ENCODE measurements at regions not wholly inside any gene's neighbourhood (a gene's known extent, or its start where the extent isn't known, plus 50 kb on each side); places are given as distances from the start of the nearest gene placed in this dataset.

DNA sequence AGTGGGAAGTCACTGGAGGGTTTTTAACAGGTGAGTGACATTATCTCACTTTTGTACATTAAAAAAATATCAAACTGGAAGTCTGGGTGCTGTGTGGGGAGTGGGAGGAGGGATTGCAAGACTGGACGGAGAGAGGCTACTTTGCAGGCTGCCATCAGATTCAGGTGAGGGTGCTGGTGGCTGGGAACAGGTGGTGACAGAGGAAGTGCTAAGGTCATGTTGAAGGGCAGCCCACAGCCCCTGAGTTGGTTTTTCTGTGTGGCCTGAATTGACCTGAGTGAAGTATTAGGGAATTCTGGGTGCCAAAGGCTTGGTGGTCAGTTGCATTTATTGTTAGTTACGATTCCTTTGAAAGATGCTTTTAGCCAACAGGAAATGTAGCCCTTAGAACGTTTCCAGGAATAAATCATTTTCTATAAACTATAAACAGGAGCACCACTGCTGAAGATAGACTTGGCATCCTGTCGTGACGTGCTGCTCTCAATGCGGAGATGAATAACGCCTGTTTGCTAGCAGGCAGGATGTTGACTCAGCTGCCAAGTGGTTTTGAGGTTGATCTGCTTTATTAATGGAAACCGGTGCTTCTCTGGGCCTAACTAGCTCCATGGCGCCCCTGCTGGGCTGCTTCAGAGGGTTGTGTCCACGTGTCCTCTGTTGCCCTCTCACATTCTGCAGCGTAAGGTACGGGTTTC, 707.5 kb upstream of the TMEM132C start:
- ATAC-seq (ENCODE audit: low read depth in 2 of 2) (peak in 1 of 2 donors; percentile 44), DNase-seq (peak in 2 of 3 donors; percentile 46 to 63)
- Mint-ChIP-seq H3K9me3 (peaks cover 2 to 6% (median 3%) of the 10 kb centered on the region in 7 donors), H3K27me3 (no peaks in the 10 kb centered on the region), H3K4me1 (peaks cover 0 to 8% (median 3%) of the 10 kb centered on the region in 4 donors), H3K4me3 (no peak overlapping the region), H3K27ac (peak overlapping the region in 1 of 3 donors; percentile 32), H3K36me3 (no peaks in the 10 kb centered on the region)
- H3K9me3 ChIP-seq (ENCODE audit: control insufficient read depth in 2 of 2, low read length in 2 of 2): no peaks in the 10 kb centered on the region
- no peaks in the 10 kb centered on the region for H3K36me3 ChIP-seq (ENCODE audit: control insufficient read depth, insufficient read depth, low read length)
- no peak overlapping the region for H3K4me3 ChIP-seq (ENCODE audit: low read depth, low read length)
- H3K27ac ChIP-seq (ENCODE audit: insufficient read depth, low read length, poor library complexity, severe bottlenecking): no peak overlapping the region
- no peaks in the 10 kb centered on the region for H3K27me3 ChIP-seq (ENCODE audit: control insufficient read depth, insufficient read depth, low read length)
- H3K4me1 ChIP-seq (ENCODE audit: control insufficient read depth, insufficient read depth, low read length, poor library complexity, severe bottlenecking): no peaks in the 10 kb centered on the region

DNA sequence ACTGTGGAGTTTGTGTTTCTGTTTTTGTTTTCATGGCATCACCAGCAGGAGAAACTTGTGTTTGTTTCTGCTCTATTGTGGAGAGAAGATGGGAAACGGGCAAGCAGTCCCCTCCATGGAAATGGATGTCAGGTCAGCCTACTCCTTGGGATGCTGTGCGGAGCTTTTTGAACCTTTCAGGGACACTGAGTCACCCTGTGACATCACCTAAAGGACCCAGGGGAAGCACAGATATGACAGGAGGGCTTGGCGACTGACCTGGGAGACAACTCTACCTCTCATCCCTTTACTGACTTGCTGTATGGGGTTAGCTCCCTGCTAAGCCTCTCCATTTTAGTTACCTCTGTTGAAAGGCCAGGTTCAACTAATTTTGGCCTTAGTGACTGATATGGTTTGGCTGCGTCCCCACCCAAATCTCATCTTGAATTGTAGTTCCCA, 706.9 kb upstream of the TMEM132C start:
- no peak for ATAC-seq (ENCODE audit: low read depth in 2 of 2)
- no peak overlapping the region for H3K4me3 Mint-ChIP-seq
- H3K27ac Mint-ChIP-seq: no peak overlapping the region
- H3K27me3 Mint-ChIP-seq: no peaks in the 10 kb centered on the region
- H3K9me3 ChIP-seq (ENCODE audit: control insufficient read depth in 2 of 2, low read length in 2 of 2): peaks cover 0 to 4% of the 10 kb centered on the region in 2 experiments
- no peak for DNase-seq
- no peaks in the 10 kb centered on the region for H3K27me3 ChIP-seq (ENCODE audit: control insufficient read depth, insufficient read depth, low read length)
- H3K36me3 Mint-ChIP-seq: no peaks in the 10 kb centered on the region
- H3K36me3 ChIP-seq (ENCODE audit: control insufficient read depth, insufficient read depth, low read length): no peaks in the 10 kb centered on the region
- no peak overlapping the region for H3K27ac ChIP-seq (ENCODE audit: insufficient read depth, low read length, poor library complexity, severe bottlenecking)
- no peaks in the 10 kb centered on the region for H3K4me1 ChIP-seq (ENCODE audit: control insufficient read depth, insufficient read depth, low read length, poor library complexity, severe bottlenecking)
- H3K4me3 ChIP-seq (ENCODE audit: low read depth, low read length): no peak overlapping the region
- peaks cover 0 to 8% (median 3%) of the 10 kb centered on the region in 4 donors for H3K4me1 Mint-ChIP-seq
- H3K9me3 Mint-ChIP-seq: peaks cover 2 to 8% (median 6%) of the 10 kb centered on the region in 7 donors

DNA sequence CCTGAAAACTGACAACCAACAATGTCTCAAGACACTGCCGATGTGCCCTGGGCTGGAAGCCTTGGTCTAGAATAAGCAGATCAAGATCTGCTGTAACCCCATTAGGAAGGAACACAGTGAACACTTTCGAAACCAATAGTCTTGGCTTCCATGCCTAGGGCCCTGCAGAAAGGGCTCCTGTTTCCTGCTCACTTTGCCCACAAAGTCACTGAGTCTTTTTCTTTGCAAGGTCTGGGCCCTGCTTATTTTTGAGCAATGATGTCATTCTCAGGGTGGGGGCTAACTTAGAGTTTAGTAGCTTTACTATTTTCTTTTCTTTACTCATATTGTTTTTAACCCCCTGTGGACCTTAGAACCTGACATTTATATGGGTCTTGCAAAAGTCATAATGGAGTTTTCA, 704.2 kb upstream of the TMEM132C start:
- Histone ChIP-seq H3K4me3 (ENCODE audit: low read depth, low read length) (no peak overlapping the region), H3K36me3 (ENCODE audit: control insufficient read depth, insufficient read depth, low read length) (no peaks in the 10 kb centered on the region), H3K4me1 (ENCODE audit: control insufficient read depth, insufficient read depth, low read length, poor library complexity, severe bottlenecking) (no peaks in the 10 kb centered on the region), H3K9me3 (ENCODE audit: control insufficient read depth in 2 of 2, low read length in 2 of 2) (peaks cover 0 to 8% of the 10 kb centered on the region in 2 experiments), H3K27ac (ENCODE audit: insufficient read depth, low read length, poor library complexity, severe bottlenecking) (no peak overlapping the region), H3K27me3 (ENCODE audit: control insufficient read depth, insufficient read depth, low read length) (no peaks in the 10 kb centered on the region)
- Mint-ChIP-seq H3K36me3 (no peaks in the 10 kb centered on the region), H3K27me3 (no peaks in the 10 kb centered on the region), H3K27ac (no peak overlapping the region), H3K4me3 (no peak overlapping the region), H3K9me3 (peaks cover 3 to 8% (median 5%) of the 10 kb centered on the region in 7 donors), H3K4me1 (peaks cover 0 to 8% (median 3%) of the 10 kb centered on the region in 4 donors)
- no peak for ATAC-seq (ENCODE audit: low read depth in 2 of 2)
- DNase-seq: no peak

DNA sequence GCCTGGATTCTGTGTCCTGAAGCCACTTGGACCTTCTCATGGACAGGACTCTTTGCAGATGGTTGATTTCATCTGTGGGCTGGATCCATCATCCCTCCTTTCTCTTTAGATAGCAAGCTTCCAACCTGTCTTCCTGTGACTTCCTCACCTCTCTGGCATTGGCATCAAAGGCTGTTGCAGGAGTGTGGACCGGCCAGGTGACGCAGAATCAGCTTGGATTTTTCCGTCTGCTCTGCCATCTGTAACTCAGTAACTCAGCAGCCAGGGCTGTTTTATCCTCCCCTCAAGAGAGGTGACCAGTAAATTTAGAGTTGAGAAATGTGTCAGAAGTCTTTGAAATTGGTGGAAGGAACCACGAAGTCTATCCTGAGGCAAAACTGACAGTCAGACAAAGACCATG, 701.7 kb upstream of the TMEM132C start:
- Histone ChIP-seq H3K27ac (ENCODE audit: insufficient read depth, low read length, poor library complexity, severe bottlenecking) (no peak overlapping the region), H3K36me3 (ENCODE audit: control insufficient read depth, insufficient read depth, low read length) (no peaks in the 10 kb centered on the region), H3K4me1 (ENCODE audit: control insufficient read depth, insufficient read depth, low read length, poor library complexity, severe bottlenecking) (no peaks in the 10 kb centered on the region), H3K27me3 (ENCODE audit: control insufficient read depth, insufficient read depth, low read length) (no peaks in the 10 kb centered on the region), H3K4me3 (ENCODE audit: low read depth, low read length) (no peak overlapping the region), H3K9me3 (ENCODE audit: control insufficient read depth in 2 of 2, low read length in 2 of 2) (peaks cover 0 to 12% of the 10 kb centered on the region in 2 experiments)
- H3K4me3 Mint-ChIP-seq: no peak overlapping the region
- no peak for DNase-seq
- peaks cover 3 to 10% (median 5%) of the 10 kb centered on the region in 7 donors for H3K9me3 Mint-ChIP-seq
- no peaks in the 10 kb centered on the region for H3K27me3 Mint-ChIP-seq
- H3K4me1 Mint-ChIP-seq: no peaks in the 10 kb centered on the region
- no peak for ATAC-seq (ENCODE audit: low read depth in 2 of 2)
- H3K27ac Mint-ChIP-seq: no peak overlapping the region
- no peaks in the 10 kb centered on the region for H3K36me3 Mint-ChIP-seq

DNA sequence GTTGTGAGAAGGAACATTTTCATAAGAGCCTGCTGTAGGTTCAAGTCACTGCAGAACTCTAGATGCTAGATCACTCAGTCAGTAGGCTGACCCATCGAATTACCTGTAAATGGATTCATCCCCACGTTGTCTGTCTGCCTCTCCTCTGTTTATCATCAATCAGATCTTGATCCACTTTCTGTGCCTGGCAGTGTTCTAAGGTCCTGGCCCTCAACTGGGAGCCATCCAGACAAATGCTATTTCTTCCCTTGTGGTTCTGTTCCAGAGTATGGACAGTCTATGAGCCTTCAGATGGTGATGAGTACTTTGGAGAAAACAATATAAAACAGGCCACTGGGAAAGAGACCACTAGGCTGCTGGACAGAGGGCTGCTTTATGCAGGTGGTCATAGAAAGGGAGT, 699.4 kb upstream of the TMEM132C start:
- H3K27ac ChIP-seq (ENCODE audit: insufficient read depth, low read length, poor library complexity, severe bottlenecking): no peak overlapping the region
- no peak overlapping the region for H3K4me3 Mint-ChIP-seq
- no peaks in the 10 kb centered on the region for H3K4me1 Mint-ChIP-seq
- peaks cover 0 to 12% of the 10 kb centered on the region in 2 experiments for H3K9me3 ChIP-seq (ENCODE audit: control insufficient read depth in 2 of 2, low read length in 2 of 2)
- no peaks in the 10 kb centered on the region for H3K27me3 ChIP-seq (ENCODE audit: control insufficient read depth, insufficient read depth, low read length)
- H3K4me3 ChIP-seq (ENCODE audit: low read depth, low read length): no peak overlapping the region
- H3K27ac Mint-ChIP-seq: no peak overlapping the region
- H3K36me3 ChIP-seq (ENCODE audit: control insufficient read depth, insufficient read depth, low read length): no peaks in the 10 kb centered on the region
- H3K36me3 Mint-ChIP-seq: no peaks in the 10 kb centered on the region
- H3K4me1 ChIP-seq (ENCODE audit: control insufficient read depth, insufficient read depth, low read length, poor library complexity, severe bottlenecking): no peaks in the 10 kb centered on the region
- ATAC-seq (ENCODE audit: low read depth in 2 of 2) (no peak), DNase-seq (no peak)
- peaks cover 0 to 8% (median 7%) of the 10 kb centered on the region in 7 donors for H3K9me3 Mint-ChIP-seq
- H3K27me3 Mint-ChIP-seq: no peaks in the 10 kb centered on the region

DNA sequence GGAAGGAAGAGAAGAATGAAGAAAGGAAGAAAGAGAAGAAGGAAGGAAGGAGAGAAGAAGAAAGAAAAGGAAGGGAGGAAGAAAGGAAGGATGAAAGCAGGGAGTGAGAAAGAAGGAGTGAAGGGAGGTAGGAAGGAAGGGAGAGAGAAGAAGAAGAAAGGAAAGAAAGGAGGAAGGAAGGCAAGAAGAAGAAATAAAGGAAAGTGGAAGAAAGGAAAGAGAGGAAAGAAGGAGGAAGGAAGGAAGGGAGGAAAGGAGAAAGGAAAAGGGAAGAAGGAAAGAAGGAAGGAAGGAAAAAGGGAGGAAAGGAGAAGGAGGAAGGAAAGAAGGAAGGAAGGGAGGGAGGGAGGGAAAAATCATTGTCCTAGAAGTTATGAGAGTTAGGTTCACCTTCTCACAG, 696.6 kb upstream of the TMEM132C start:
- no peaks in the 10 kb centered on the region for H3K4me1 Mint-ChIP-seq
- H3K27me3 ChIP-seq (ENCODE audit: control insufficient read depth, insufficient read depth, low read length): no peaks in the 10 kb centered on the region
- ATAC-seq (ENCODE audit: low read depth in 2 of 2) (no peak), DNase-seq (no peak)
- H3K4me3 ChIP-seq (ENCODE audit: low read depth, low read length): no peak overlapping the region
- no peaks in the 10 kb centered on the region for H3K36me3 ChIP-seq (ENCODE audit: control insufficient read depth, insufficient read depth, low read length)
- no peak overlapping the region for H3K4me3 Mint-ChIP-seq
- peaks cover 8% of the 10 kb centered on the region for H3K27me3 Mint-ChIP-seq
- H3K36me3 Mint-ChIP-seq: no peaks in the 10 kb centered on the region
- H3K27ac Mint-ChIP-seq: no peak overlapping the region
- no peak overlapping the region for H3K27ac ChIP-seq (ENCODE audit: insufficient read depth, low read length, poor library complexity, severe bottlenecking)
- peaks cover 0 to 5% of the 10 kb centered on the region in 2 experiments for H3K9me3 ChIP-seq (ENCODE audit: control insufficient read depth in 2 of 2, low read length in 2 of 2)
- H3K9me3 Mint-ChIP-seq: peaks cover 0 to 9% (median 0%) of the 10 kb centered on the region in 7 donors
- H3K4me1 ChIP-seq (ENCODE audit: control insufficient read depth, insufficient read depth, low read length, poor library complexity, severe bottlenecking): no peaks in the 10 kb centered on the region

DNA sequence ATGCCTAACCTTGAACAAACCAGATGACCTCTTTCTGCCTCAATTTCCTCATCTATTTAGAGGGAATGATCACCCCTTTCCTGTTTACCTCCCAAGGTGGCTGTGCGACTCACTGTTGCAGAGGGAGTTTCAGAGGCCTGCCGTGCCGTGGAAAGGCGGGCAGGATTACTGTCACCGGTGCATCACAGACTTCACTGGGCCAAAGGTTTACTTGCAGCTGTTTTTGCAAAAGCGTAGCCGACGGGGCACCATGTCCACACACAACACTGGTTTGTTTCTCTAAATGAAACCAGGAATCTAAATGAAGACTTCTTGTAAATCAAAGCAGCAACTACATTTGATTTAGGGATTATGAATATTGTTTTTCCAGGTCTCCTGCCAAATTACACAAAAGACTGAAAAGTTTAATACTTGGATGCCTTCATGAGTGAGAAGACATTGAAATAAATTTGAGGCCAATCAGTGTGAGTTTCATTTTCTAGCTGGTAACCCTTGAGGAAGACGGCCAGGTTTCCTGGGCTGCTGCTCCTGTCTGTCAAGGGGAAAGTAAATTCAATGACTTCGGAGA, 696.1 kb upstream of the TMEM132C start:
- DNase-seq (no peak), ATAC-seq (ENCODE audit: low read depth in 2 of 2) (no peak)
- Mint-ChIP-seq H3K9me3 (peaks cover 0 to 9% (median 0%) of the 10 kb centered on the region in 7 donors), H3K4me1 (no peaks in the 10 kb centered on the region), H3K36me3 (no peaks in the 10 kb centered on the region), H3K27me3 (peaks cover 8% of the 10 kb centered on the region), H3K4me3 (no peak overlapping the region), H3K27ac (no peak overlapping the region)
- H3K4me3 ChIP-seq (ENCODE audit: low read depth, low read length): no peak overlapping the region
- H3K4me1 ChIP-seq (ENCODE audit: control insufficient read depth, insufficient read depth, low read length, poor library complexity, severe bottlenecking): no peaks in the 10 kb centered on the region
- peaks cover 0 to 5% of the 10 kb centered on the region in 2 experiments for H3K9me3 ChIP-seq (ENCODE audit: control insufficient read depth in 2 of 2, low read length in 2 of 2)
- no peaks in the 10 kb centered on the region for H3K36me3 ChIP-seq (ENCODE audit: control insufficient read depth, insufficient read depth, low read length)
- no peak overlapping the region for H3K27ac ChIP-seq (ENCODE audit: insufficient read depth, low read length, poor library complexity, severe bottlenecking)
- no peaks in the 10 kb centered on the region for H3K27me3 ChIP-seq (ENCODE audit: control insufficient read depth, insufficient read depth, low read length)

DNA sequence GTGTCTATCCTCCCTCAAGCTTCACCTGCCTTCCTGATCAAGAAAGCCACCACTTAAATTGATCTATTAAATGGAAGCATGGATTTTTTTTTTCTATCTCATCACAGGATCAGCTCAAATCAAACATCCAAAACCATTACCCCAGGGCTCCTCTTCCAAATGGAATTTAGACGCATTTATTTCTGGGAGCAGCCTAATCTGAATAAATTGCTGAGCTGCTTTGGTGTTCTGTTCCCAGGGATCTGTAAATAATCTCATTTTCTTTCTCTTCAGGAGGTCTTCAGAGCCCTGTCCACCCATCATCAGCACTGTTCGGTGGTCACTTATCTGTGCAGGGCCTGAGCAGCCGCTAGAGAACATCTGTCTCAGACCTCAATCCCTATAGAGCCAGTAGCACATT, 695.4 kb upstream of the TMEM132C start:
- Mint-ChIP-seq H3K36me3 (no peaks in the 10 kb centered on the region), H3K27me3 (peaks cover 8% of the 10 kb centered on the region), H3K4me3 (no peak overlapping the region), H3K9me3 (peaks cover 0 to 9% (median 2%) of the 10 kb centered on the region in 7 donors), H3K27ac (no peak overlapping the region), H3K4me1 (no peaks in the 10 kb centered on the region)
- Histone ChIP-seq H3K4me3 (ENCODE audit: low read depth, low read length) (no peak overlapping the region), H3K4me1 (ENCODE audit: control insufficient read depth, insufficient read depth, low read length, poor library complexity, severe bottlenecking) (no peaks in the 10 kb centered on the region), H3K27me3 (ENCODE audit: control insufficient read depth, insufficient read depth, low read length) (no peaks in the 10 kb centered on the region), H3K9me3 (ENCODE audit: control insufficient read depth in 2 of 2, low read length in 2 of 2) (peaks cover 0 to 5% of the 10 kb centered on the region in 2 experiments), H3K27ac (ENCODE audit: insufficient read depth, low read length, poor library complexity, severe bottlenecking) (no peak overlapping the region), H3K36me3 (ENCODE audit: control insufficient read depth, insufficient read depth, low read length) (no peaks in the 10 kb centered on the region)
- ATAC-seq (ENCODE audit: low read depth in 2 of 2) (no peak), DNase-seq (no peak)
